Keratinocyte (primary cell): ENCODE measurements at regions not wholly inside any gene's neighbourhood (a gene's known extent, or its start where the extent isn't known, plus 50 kb on each side); places are given as distances from the start of the nearest gene placed in this dataset.

Experiments used
- CTCF ChIP-seq, 3 experiments: IDR thresholded peaks in 1 of 3; conservative IDR thresholded peaks in 1 of 3; optimal IDR thresholded peaks in 1 of 3; 2 replicates in 2 of 3; 3 replicates in 1 of 3; pipeline versions ENCODE3 to v1.5.1; 2011; ENCODE audit warnings: low read length in 3 of 3, mild to moderate bottlenecking in 3 of 3, moderate library complexity in 2 of 3, control low read depth in 1 of 3, inconsistent platforms in 1 of 3; ENCODE audit not compliant: insufficient read depth in 2 of 3; ENCODE audit errors: extremely low read depth in 1 of 3
- EZH2 ChIP-seq: IDR thresholded peaks from one replicate; pipeline ENCODE4 v1.6.1; 2012; ENCODE audit warnings: inconsistent platforms, mild to moderate bottlenecking, low read length, moderate library complexity

GRCh38 chr6:112401083-112401482, 54.0 kb downstream of the RFPL4B start:
- TF ChIP-seq CTCF (optimal IDR thresholded peaks at IDR 0.05 in 1 of 3, IDR thresholded peaks at IDR 0.05 in 1 of 3, conservative IDR thresholded peaks at IDR 0.05 in 1 of 3; ENCODE audit: extremely low read depth in 1 of 3, insufficient read depth in 2 of 3, low read length in 3 of 3) (no peak), EZH2 (no peak)
